ENCODE measurements at regions not wholly inside any gene's neighbourhood (a gene's known extent, or its start where the extent isn't known, plus 50 kb on each side); places are given as distances from the start of the nearest gene placed in this dataset.
"Not testable (repeated sequence)": the region's sequence is repeated elsewhere in the genome, so short reads cannot be mapped to it uniquely, and the experiment has no call there.

DNA sequence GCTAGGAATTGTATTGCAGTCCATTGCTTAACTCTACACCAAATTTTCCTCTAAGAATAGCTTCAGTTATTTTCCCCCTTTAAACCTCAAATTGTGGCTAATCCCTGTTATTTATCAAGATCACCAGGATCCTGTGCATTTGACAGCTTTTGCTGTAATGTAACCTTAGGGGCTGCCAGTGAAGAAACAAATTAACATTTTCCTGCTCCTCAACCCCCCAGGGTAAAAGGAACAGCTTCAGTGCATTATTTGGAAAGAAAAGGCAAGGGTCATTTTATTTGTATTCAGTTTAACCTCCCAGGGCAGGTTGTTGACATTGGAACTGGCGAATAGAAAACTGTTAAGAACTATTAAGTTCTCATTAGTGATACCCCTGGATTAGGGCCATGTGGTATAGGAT is 57.0 kb downstream of the PCDH20 start:
- DNase-seq = no peak

- no peak for DNase-seq
Observed at GRCh38 chr13:61350341-61350740, 65.3 kb downstream of the PCDH20 start.

GRCh38 chr13:61339054-61339621 is 76.5 kb downstream of the PCDH20 start:
- no peak for DNase-seq

GRCh38 chr13:61316647-61317046 is 99.0 kb downstream of the PCDH20 start:
- DNase-seq = no peak

DNA sequence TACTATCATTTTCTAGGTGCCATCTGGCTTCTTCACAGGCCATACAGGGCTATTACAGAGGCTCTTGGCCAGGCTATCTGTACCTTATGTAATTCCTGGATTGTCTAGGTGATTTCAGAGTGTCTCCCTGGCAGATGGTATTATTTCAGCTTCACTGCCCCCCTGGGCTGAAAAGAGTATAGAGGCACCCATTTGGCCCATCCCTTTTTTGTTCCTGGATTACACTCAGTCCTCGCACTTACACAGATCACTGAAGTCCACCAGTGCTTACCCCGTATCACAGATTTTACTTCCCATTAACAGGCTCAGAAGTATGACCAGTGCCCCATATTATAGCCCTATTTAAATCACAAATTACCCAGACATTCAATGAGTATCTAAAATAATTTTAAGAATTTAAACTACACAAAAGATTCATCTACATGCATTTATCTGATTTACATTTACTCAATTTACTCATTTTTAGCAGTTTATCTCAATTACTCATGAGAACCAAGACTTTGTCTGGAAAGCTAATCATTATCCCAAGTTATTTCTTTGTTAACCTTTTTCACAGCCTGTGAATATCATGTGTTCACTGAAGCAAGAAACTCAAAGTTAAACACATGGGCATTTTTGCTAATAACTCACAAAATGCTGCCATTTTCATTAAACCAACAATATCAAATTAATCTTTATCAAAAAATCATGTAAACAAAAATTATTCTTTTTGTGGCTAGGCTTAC is 121.0 kb downstream of the PCDH20 start:
- no peak for DNase-seq

DNA sequence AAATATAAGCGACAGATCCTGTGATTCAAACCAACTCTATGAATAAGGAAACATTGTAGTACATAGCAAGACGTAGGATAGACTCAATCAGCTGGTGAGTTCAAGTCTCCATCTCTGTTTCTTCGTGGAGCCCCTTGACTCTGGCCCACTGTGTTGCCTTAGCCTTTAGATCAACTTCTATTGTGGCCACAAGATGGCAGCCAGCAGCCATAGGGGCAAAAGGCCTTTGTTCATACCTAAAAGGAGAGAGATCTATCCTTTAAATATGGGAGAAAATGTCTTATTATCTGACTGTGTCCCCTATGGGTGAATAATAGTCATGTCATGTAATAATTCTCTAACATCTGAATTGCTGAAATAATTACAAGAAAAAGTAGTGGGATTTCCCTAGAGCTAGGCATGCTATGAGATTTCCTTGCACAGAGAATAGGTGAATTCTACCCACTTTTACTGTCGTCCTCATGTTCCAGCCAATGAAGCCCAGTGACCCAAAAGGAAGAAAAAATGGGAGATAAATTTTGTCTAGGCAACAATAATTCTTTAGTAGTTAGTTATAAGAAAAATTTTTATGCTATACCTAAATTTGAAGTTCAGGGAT is 129.4 kb downstream of the PCDH20 start:
- no peak for DNase-seq

- DNase-seq = no peak
Observed at GRCh38 chr13:61277586-61278276, 137.9 kb downstream of the PCDH20 start.

- no peak for DNase-seq
Observed at GRCh38 chr13:61277088-61277487, 138.6 kb downstream of the PCDH20 start.

DNA sequence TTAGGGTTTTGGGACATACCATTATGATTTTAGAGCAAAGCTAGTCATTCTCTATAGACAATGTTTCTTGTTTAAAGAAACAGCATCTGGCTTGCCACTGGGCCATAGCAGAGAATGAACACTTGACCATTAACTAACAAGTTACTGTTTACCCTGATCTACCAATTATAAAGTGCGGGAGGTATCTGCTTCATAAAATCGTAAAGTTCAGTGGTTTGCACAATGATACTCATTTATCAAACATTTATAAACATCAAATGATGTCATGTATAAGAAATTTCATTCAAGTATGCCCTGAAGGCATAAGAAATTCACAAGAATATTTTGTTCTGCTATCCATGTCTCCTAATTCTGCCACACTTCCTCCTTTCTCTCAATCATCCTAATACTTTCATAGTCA is 139.2 kb downstream of the PCDH20 start:
- DNase-seq = no peak

DNA sequence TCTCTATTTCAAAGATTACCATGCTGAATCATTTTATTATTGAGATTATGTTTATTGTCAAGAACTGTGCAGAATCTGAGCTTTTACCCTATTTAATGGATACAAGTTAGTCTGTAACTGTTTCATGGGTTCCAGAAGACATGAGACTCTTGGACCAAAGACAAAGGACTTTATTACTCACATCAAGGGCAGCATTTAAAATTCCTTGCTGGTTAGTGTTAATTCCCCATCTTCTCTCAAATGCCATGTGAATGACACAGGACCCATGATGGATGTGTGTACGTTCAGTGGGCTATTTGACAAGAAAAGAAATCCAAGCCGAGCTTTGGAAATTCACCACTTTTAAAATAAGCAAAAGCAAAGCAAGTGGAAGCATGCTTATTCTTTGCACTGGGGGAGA is 139.9 kb downstream of the PCDH20 start:
- DNase-seq = no peak

DNA sequence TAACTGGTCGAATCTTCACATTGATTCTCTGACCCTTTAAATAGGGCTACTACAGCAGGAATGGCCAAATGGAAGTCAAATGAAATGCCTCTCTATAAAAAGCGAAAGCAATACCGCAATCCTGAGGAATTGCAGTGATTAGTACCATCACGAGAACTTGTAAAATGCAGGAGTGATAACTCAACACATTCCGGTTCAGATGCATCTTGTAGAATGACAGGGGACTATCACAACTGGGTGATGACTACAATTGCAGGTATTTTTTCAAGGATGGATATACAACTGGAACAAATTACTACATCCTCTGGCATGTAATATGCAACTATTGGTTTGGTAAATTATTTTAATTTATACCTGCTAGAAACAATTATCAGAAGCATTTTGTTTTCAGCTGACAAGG is 140.4 kb downstream of the PCDH20 start:
- DNase-seq = no peak

DNA sequence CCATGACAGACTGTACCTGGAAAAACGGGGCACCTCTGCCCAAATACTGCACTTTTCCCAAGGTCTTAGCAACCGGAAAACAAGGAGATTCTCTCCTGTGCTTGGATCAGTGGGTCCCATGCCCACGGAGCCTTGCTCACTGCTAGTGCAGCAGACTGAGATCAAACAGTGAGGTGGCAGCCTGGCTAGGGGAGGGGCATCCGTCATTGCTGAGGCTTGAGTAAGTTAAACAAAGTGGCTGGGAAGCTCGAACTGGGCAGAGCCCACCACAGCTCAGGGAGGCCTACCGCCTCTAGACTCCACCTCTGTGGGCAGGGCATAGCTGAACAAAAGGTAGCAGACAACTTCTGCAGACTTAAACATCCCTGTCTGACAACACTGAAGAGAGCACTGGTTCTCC is 148.8 kb downstream of the PCDH20 start:
- not testable (repeated sequence) for DNase-seq

DNA sequence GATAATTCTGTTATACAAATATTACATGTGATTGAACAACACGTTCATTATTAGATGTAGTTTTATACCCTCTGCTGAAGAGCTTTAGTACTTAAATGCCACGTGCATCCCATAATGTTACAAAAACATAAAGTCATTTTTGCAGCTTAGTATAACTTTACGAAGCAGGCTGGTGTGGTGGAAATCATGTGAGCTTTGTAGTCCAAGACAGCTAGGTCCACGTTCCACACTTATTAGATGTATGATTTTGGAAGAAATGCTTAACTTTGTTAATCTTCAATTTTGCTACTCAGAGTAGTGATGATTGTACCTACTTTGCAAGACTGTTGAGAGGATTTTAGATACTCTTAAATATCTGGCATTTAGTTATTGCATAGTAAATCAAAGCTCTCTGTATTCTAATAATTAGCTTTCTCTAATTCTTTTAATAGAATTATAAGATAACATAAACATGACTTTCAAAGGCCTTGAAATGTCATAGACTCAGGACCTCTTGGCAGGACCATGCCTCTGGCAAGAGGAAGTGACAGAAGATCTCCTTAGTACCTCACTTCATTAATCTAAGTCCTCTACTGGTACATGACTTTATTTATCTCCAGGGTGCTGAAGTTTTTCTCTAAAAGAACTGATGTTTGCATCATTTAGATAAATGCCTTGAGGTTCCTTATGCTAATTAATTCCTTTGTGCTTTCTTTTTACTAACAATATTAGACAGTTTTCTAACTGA is 153.7 kb downstream of the PCDH20 start:
- no peak for DNase-seq

- no peak for DNase-seq
Observed at GRCh38 chr13:61258185-61258584, 157.5 kb downstream of the PCDH20 start.

- no peak for DNase-seq
Observed at GRCh38 chr13:61255040-61255796, 160.4 kb downstream of the PCDH20 start.

DNA sequence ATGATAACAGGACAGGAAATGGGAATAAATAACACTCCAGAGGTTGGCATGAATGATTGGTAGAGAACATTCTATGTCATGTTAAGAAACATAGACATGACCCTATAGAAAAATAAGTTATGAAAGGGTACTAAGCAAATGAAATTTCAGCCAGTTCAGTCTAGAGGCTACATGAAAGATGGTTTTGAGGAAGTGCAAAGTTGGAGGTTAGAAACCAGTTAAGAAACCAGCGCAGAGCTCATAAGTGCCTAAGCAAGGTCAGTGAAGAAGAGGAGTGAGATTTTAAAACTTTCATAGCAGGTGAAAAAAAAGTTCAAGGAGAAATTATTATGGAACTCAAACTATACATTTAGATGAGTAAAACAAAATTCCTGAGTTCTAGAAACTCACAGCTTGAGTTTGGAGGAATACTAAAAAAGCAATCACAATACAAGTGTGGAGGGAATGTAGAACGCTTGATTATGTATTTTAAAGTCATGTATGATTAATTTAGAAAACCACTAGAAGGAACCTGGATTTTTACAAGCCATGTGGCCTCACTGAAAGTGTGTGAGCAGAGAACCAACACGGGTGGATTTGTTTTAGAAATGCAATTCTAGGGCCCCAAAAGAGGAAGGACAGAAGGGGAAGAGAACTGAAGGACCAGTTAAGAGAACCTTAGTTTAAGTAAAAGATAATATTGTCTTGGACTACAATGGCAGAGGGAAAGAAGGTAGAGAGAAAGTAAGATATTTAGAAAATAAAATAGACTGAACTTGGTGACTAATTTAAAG is 162.4 kb downstream of the PCDH20 start:
- no peak for DNase-seq

DNA sequence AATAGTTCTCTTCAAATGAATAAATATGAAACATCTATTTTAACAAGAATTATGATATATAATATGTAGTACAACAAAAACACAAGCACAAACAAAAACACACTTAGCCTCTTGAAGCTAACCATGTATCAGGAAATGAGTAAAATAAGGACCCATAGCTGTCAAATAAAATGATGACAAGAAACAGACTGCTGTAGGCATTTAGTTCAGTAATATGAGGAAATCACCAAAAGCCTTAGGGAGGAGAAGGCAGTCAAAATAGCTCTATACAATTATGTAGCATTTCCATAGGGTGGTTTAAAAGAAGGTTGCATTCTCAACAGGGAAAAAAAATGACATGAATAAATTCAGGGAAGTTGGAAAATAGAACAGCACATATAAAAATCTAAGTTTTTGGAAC is 163.4 kb downstream of the PCDH20 start:
- no peak for DNase-seq

GRCh38 chr13:61247149-61247936 is 168.3 kb downstream of the PCDH20 start:
- no peak for DNase-seq

GRCh38 chr13:61246351-61246750 is 169.3 kb downstream of the PCDH20 start:
- DNase-seq = no peak

GRCh38 chr13:61215601-61216000 is 200.0 kb downstream of the PCDH20 start:
- DNase-seq = no peak

DNA sequence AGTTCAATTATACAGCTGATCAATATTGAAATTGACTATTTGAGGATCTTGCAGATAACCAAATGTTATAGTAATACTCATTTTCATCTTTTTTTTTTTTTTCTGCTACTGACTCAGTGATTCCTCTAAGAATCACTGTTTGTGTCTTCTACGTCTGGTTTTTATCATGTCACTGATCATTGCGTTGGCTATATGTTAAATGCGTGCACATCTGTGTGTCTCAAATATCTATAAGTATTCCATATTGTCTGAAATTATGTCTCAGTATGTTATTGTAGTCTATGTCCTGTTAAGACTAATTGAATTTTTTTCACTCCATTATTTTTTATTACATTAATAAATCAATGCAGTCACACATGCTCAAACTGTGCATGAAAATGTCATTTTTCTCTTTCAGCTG is 200.5 kb downstream of the PCDH20 start:
- no peak for DNase-seq
